Skeletal muscle tissue (tissue), 3 donors: ENCODE measurements at regions not wholly inside any gene's neighbourhood (a gene's known extent, or its start where the extent isn't known, plus 50 kb on each side); places are given as distances from the start of the nearest gene placed in this dataset.

Source experiments
- H3K27ac ChIP-seq: one replicate; pipeline ENCODE4 v1.7.0; 2013; ENCODE audit warnings: mild to moderate bottlenecking, low read depth, low read length, inconsistent platforms
- H3K27me3 ChIP-seq, 3 donors: one replicate each; pipeline ENCODE4 v1.7.0; 2013; ENCODE audit warnings: low read length in 3 of 3; ENCODE audit not compliant: control insufficient read depth in 3 of 3, insufficient read depth in 3 of 3
- H3K36me3 ChIP-seq, 3 donors: one replicate each; pipeline ENCODE4 v1.7.0; 2013; ENCODE audit warnings: low read length in 3 of 3; ENCODE audit not compliant: control insufficient read depth in 3 of 3, insufficient read depth in 3 of 3
- H3K4me1 ChIP-seq, 3 donors: one replicate each; pipeline ENCODE4 v1.7.0; 2013; ENCODE audit warnings: low read length in 3 of 3, mild to moderate bottlenecking in 3 of 3; ENCODE audit not compliant: control insufficient read depth in 3 of 3, insufficient read depth in 3 of 3
- H3K4me3 ChIP-seq, 3 donors: one replicate each; pipeline ENCODE4 v1.7.0; 2013; ENCODE audit warnings: low read length in 3 of 3
- H3K9ac ChIP-seq, 3 donors: one replicate each; pipeline ENCODE4 v1.7.0; 2013; ENCODE audit warnings: low read length in 3 of 3, mild to moderate bottlenecking in 3 of 3, moderate library complexity in 2 of 3, low read depth in 1 of 3
- H3K9me3 ChIP-seq, 3 donors: one replicate each; pipeline ENCODE4 v1.7.0; 2013; ENCODE audit warnings: low read length in 3 of 3; ENCODE audit not compliant: control insufficient read depth in 3 of 3
- donor health status: Osteomylitis.

DNA sequence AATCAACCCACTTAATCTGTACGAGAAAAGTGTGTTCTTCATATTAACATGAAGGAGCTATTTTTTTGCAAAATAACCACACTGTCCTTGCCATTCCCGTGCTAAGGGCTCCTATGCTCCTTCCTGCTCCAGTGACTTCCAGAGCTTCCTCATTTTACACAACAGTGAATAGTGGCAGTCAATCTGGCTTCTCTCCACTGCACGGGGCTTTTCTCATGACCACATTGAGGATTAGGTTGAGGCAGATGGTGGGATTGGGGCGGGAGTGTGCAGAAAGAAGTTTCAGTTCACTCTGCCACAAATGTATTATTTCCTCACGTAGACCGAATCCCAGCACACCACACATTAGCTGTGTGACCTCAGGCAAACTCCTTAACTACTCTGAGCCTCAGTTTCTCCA, 235.1 kb downstream of the ARHGAP12 start:
- Histone ChIP-seq H3K27me3 (no peaks in the 10 kb centered on the region), H3K4me3 (no peak overlapping the region), H3K9me3 (no peaks in the 10 kb centered on the region), H3K9ac (no peak overlapping the region), H3K4me1 (peaks cover 21 to 29% (median 26%) of the 10 kb centered on the region in 3 donors), H3K27ac (no peak overlapping the region), H3K36me3 (no peaks in the 10 kb centered on the region)

DNA sequence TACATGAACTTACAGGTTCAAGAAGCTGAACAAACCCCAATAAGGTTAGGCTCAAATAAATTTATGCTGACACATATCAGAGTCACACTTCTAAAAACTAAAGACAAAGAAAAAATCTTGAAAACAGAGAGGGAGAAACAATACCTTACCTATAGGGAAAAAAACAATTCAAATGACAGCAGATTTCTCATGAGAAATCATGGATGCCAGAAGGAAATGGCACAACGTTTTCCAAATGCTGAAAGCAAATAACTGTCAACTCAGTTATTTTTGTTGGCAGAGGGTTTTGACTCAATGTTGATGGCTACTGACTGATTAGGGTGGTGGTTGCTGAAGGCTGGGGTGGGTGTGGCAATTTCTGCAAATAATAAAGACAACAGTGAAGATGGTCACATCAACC, 239.4 kb downstream of the ARHGAP12 start:
- Histone ChIP-seq H3K4me3 (no peak overlapping the region), H3K9me3 (peaks cover 0 to 2% (median 0%) of the 10 kb centered on the region in 3 donors), H3K36me3 (no peaks in the 10 kb centered on the region), H3K27ac (no peak overlapping the region), H3K27me3 (no peaks in the 10 kb centered on the region), H3K4me1 (peaks cover 0 to 1% (median 0%) of the 10 kb centered on the region in 3 donors), H3K9ac (no peak overlapping the region)

DNA sequence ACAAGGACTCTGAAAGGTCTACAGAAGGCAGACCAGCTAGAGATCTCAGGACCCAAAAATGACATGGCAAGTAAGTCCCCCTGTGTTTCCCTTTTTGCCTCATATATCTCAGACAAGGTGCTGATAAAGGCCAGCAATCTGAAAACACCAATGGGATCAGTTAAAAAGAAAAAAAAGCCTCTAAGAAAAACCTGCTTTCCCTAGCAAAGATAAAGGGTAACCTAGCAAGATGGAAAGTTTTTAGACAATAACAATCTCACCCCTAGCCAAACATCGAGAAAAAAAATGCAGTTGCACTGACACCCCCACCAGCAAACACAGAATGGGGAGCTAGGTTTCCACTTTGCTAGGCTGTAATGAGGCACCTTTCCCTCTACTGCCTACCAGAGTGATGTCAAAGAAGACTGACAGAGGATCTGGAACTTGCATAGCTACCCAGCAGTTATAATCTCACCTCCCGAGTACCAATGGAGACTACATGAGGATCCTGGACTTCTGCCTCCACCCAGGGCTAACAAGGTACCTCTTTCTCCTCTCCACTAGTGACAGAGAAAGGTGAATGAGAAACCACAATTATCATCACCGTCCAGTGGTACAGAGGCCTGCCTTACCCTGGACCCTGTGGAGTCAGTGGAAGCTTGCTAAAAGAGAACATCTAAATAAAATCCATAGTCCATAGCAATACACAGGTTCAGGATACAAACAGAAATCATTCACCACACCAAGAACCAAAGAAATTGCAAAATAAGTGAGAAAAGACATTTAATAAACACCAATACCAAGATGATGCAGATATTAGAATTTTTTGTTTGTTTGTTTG, 240.8 kb downstream of the ARHGAP12 start:
- Histone ChIP-seq H3K9ac (no peak overlapping the region), H3K27me3 (no peaks in the 10 kb centered on the region), H3K36me3 (no peaks in the 10 kb centered on the region), H3K4me1 (no peaks in the 10 kb centered on the region), H3K27ac (no peak overlapping the region), H3K9me3 (peaks cover 0 to 14% (median 0%) of the 10 kb centered on the region in 3 donors), H3K4me3 (no peak overlapping the region)

DNA sequence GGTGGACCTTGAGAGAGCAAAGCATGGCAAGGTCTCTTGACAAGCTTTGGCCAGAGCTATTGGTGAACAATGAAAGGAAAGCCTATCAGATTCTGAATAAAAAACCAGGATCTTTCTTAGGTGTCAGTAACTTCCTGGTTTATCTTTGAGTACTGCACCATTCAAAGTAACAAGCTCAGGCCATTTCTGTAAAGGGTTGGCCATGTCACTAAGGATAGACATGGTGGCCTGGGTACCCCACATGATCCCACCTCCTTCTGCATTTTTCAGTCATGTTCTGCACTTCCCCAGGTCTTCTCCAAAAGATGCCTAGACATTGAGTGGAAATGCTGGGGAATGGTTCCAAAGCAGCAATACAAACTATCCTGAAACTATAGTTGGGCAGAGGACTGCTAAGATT, 242.0 kb downstream of the ARHGAP12 start:
- H3K4me3 ChIP-seq, result no peak overlapping the region
- peaks cover 0 to 17% (median 0%) of the 10 kb centered on the region in 3 donors for H3K9me3 ChIP-seq
- no peaks in the 10 kb centered on the region for H3K27me3 ChIP-seq
- no peaks in the 10 kb centered on the region for H3K36me3 ChIP-seq
- H3K27ac ChIP-seq, result no peak overlapping the region
- no peaks in the 10 kb centered on the region for H3K4me1 ChIP-seq
- H3K9ac ChIP-seq, result no peak overlapping the region

DNA sequence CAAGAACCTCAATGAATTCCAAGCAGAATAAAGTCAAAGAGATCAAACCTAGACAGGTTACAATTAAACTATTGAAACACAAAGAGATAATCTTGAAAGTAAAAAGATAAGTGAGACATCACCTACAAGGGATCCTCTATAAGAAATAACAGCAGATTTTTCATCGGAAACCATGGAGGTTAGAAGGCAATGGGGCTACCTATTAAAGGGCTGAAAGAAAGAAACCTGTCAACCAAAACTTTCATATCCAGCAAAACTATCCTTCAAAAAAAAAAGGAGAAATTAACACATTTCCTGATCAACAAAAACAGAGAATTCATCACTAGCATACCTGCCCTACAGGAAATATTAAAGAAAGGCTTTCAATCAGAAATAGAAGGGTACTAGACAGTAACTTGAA, 244.9 kb downstream of the ARHGAP12 start:
- no peaks in the 10 kb centered on the region for H3K27me3 ChIP-seq
- no peaks in the 10 kb centered on the region for H3K36me3 ChIP-seq
- peaks cover 0 to 17% (median 0%) of the 10 kb centered on the region in 3 donors for H3K9me3 ChIP-seq
- H3K9ac ChIP-seq, result no peak overlapping the region
- peaks cover 2 to 8% (median 5%) of the 10 kb centered on the region in 3 donors for H3K4me1 ChIP-seq
- no peak overlapping the region for H3K4me3 ChIP-seq
- no peak overlapping the region for H3K27ac ChIP-seq

DNA sequence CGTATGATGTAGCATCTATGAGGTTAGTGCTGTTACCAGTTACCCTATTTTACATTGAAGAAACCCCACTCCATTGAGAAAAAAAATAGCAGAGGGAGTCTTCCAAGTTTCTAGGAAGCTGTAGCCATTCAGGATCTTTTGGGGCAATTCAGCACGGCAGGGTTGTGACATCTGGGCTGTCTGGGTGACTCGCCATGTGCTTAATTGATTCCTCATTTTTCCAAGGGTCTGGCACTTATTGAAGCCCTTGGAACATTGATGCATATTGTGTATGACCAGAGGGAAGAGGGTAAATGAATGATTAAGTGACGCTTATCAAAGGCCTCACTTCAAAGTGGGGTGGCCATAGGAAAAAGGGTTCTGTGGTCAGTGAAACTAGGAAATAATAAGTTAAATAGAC, 248.7 kb downstream of the ARHGAP12 start:
- H3K4me3 ChIP-seq, result no peak overlapping the region
- no peaks in the 10 kb centered on the region for H3K27me3 ChIP-seq
- H3K27ac ChIP-seq, result no peak overlapping the region
- H3K4me1 ChIP-seq, result peaks cover 19 to 29% (median 23%) of the 10 kb centered on the region in 3 donors
- H3K36me3 ChIP-seq, result peaks cover 0 to 3% (median 0%) of the 10 kb centered on the region in 3 donors
- peaks cover 1 to 27% (median 1%) of the 10 kb centered on the region in 3 donors for H3K9me3 ChIP-seq
- H3K9ac ChIP-seq, result no peak overlapping the region

DNA sequence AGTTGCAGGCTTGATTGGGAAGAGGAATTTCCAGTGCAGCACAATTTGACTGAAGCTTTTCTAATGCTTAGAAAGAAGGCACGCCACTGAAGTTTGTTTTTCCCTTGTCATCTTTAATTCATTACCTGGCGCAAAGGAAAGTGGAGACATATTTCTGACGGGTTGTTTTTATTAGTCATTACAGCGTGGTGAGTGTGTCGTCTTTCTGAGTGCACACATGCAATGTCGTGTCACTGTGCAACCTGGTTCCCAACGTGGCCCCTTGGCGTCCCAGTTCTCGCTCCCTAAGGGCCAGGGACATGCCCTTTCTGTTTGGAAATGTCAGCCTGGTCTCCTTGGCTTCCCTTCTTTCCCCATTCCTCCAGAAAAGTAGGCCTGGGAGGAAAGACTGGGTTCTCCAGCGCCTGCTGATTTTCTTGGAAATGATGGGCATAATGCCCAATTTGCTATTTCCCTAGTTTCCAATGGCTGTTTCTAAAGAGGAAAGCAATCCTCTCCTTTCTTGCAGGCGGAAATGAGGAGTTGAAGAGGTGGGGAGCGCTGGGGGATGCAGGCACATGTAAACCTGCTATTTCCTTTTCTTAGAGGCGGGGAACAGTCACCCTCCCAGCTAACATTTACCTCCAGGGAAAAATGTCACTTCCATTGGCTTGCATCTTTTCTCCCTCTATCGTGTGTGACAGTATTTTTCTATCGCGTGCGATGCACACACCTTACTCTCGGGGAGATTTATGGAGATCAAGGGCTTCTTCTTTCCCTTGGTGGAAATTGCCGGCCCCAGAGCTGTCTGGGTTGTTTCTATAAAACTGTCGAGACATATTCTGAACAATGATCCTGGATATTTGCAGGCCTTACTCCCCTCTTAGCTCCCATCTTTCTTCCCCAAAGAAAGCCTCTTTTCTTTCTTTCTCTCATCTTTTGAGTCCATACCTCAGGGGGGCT, 249.8 kb downstream of the ARHGAP12 start:
- peaks cover 19 to 29% (median 23%) of the 10 kb centered on the region in 3 donors for H3K4me1 ChIP-seq
- H3K9me3 ChIP-seq, result peaks cover 4 to 21% (median 5%) of the 10 kb centered on the region in 3 donors
- peak overlapping the region; percentile 47 to 70 (median 70) for H3K9ac ChIP-seq

DNA sequence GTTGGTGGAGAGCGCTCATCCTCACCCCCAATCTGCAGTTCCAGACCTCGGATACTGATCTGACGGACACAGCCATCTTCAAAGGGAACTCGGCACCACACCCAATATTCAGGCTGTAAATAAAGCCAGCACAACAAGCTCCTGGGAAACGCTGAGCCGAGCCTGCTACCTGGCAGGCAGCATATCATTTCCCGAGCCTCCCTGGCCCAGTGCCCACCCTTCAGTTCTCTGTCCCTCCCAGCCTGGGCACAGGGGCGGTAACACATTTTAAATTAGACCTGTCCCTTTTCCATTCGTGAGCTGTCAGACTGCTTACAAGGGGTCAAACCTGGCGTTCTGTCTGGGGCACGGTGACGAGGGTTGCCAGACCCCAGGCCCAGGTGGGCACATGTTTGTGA, 250.5 kb downstream of the ARHGAP12 start:
- Histone ChIP-seq H3K9ac (peak overlapping the region; percentile 47 to 70 (median 70)), H3K27ac (peak overlapping the region; percentile 94), H3K9me3 (peaks cover 4 to 14% (median 5%) of the 10 kb centered on the region in 3 donors), H3K36me3 (peaks cover 0 to 3% (median 0%) of the 10 kb centered on the region in 3 donors), H3K4me3 (peak overlapping the region; percentile 58 to 62 (median 62)), H3K4me1 (peaks cover 19 to 29% (median 23%) of the 10 kb centered on the region in 3 donors), H3K27me3 (no peaks in the 10 kb centered on the region)

More for the DNA sequence above, 249.8 kb downstream of the ARHGAP12 start:
- H3K4me3 ChIP-seq, result peak overlapping the region in 2 of 3 donors; percentile 62
- peaks cover 0 to 3% (median 0%) of the 10 kb centered on the region in 3 donors for H3K36me3 ChIP-seq
- peak overlapping the region; percentile 94 for H3K27ac ChIP-seq
- H3K27me3 ChIP-seq, result no peaks in the 10 kb centered on the region

DNA sequence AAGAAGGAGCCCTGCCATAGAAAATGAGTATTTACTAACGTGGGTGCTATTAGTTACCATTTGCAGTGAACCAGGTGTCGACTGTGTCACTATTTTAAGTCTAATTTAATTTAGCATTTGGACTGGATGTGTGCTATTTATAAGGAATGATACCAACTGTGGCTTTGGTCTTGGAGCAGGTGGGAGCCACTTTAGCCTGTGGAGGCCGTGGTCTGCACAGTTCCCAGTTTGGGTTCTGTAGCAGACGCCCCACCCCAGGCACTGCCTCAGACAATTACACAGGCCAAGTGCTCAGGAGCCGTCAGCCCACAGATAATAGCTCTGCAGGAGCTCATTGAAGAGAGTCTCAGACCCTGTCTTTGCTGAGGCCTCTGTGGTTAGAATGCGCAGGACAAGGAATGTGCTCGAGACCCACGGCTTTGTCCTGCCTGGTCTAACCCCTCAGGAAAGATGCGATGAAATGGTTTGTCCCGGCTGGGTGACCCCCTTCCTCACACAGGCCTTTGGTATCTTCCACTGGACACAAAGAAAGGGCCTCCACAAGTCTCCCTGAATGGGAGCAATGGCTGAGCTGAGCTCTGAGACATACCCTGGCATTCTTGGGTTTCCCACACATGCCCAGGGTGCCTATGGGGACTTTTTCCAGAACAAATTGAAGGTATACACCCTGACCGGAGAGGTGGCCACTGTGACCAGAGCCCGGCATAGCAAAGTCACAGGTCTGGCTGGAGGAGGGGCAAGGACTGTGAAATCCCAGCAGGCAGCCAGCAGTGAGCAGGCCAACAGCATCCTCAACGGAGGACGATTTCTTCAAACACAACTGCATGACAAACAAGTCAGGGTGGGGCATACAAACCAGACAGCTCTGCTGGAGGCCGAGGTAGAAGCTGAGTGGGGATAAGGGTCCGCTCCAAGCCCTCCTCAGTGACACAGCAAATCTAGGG, 251.2 kb downstream of the ARHGAP12 start:
- peak overlapping the region; percentile 94 for H3K27ac ChIP-seq
- peak overlapping the region; percentile 58 to 62 (median 62) for H3K4me3 ChIP-seq

More for the DNA sequence above, 251.2 kb downstream of the ARHGAP12 start:
- peaks cover 19 to 29% (median 23%) of the 10 kb centered on the region in 3 donors for H3K4me1 ChIP-seq
- H3K9ac ChIP-seq, result peak overlapping the region; percentile 47 to 70 (median 70)
- H3K9me3 ChIP-seq, result peaks cover 5 to 9% (median 6%) of the 10 kb centered on the region in 3 donors
- H3K27me3 ChIP-seq, result no peaks in the 10 kb centered on the region
- H3K36me3 ChIP-seq, result peaks cover 0 to 3% (median 0%) of the 10 kb centered on the region in 3 donors
